ENCODE measurements at regions not wholly inside any gene's neighbourhood (a gene's known extent, or its start where the extent isn't known, plus 50 kb on each side); places are given as distances from the start of the nearest gene placed in this dataset.

DNA sequence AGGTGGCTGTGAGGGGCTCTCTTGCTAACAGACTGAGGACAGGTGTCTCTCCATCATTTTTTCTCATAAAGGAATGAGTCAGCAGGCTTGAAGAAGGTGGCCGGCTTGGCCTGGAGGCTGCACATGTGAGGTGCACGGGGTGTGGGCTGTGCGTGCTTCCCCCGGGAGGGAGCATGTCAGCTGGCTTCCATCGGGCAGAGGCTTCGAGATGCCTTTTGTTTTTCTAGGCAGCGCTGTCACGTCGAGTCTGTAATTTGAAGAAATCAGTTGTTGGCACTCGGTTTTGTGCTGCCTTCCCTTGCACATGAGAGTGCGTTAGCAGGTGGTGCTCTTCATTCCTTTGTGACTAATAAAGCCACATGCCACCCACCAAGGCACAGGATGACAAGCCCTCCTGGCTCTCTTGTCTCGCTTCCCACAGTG lies 89.7 kb downstream of the NPIPB11 start:
- ATAC-seq (ENCODE audit: low read depth) (no peak), DNase-seq (peak; percentile 21)
- POLR2A ChIA-PET (ENCODE audit: unreplicated experiment): no interaction called here
- Histone ChIP-seq H3K9ac (ENCODE audit: low read depth, low read length) (peak overlapping the region; percentile 12; the same call in 1 of the 2 replicates), H3K79me1 (ENCODE audit: low read depth in 1 of 2, low read length in 2 of 2) (peaks cover 0 to 12% of the 10 kb centered on the region in 2 experiments; a peak in 2 of 4 replicates), H2BK20ac (ENCODE audit: low read depth, low read length) (peak overlapping the region; percentile 79), H4K5ac (ENCODE audit: low read depth, low read length) (peak overlapping the region; percentile 91; the same call in 1 of the 2 replicates), H4K91ac (ENCODE audit: insufficient read depth, low read depth, low read length) (peak overlapping the region; percentile 93), H2BK5ac (ENCODE audit: low read depth, low read length, poor library complexity, severe bottlenecking) (no peak overlapping the region), H3K4ac (ENCODE audit: low read depth, low read length) (peak overlapping the region; percentile 96), H4K20me1 (ENCODE audit: insufficient read depth, low read length) (no peaks in the 10 kb centered on the region), H3K56ac (ENCODE audit: extremely low read depth, insufficient read depth, low read length) (no peak overlapping the region), H3K18ac (ENCODE audit: low read depth, low read length) (peak overlapping the region; percentile 58; the same call in 1 of the 2 replicates), H3K36me3 (ENCODE audit: control insufficient read depth, insufficient read depth, low read length) (peaks cover 1% of the 10 kb centered on the region; the same call in 1 of the 2 replicates), H2AK9ac (replicated peaks; ENCODE audit: low read depth, low read length, poor library complexity) (no peak overlapping the region), H3K4me1 (ENCODE audit: control insufficient read depth, insufficient read depth, low read length) (peaks cover 17% of the 10 kb centered on the region; the same call in 1 of the 2 replicates), H2BK120ac (ENCODE audit: low read depth, low read length) (peak overlapping the region; percentile 81), H2AFZ (replicated peaks; ENCODE audit: low read length, poor library complexity) (no peak overlapping the region), H3K23ac (ENCODE audit: low read depth, low read length) (peak overlapping the region; percentile 71; the same call in 1 of the 2 replicates), H3K4me2 (ENCODE audit: low read depth, low read length) (no peak overlapping the region), H2AK5ac (ENCODE audit: low read depth, low read length) (peak overlapping the region; percentile 100), H3K27ac (ENCODE audit: insufficient read depth, low read length) (peak overlapping the region; percentile 83), H3K9me3 (ENCODE audit: control insufficient read depth, insufficient read depth, low read length) (no peaks in the 10 kb centered on the region), H3K9me1 (ENCODE audit: insufficient read depth, low read length) (peaks cover 10% of the 10 kb centered on the region; the same call in 1 of the 2 replicates), H4K8ac (ENCODE audit: low read depth in 2 of 2, low read length in 2 of 2) (peak overlapping the region; percentile 57 to 83; a peak in 3 of 4 replicates), H2BK15ac (ENCODE audit: low read depth, low read length) (peak overlapping the region; percentile 96; the same call in 2 of the 3 replicates), H3K27me3 (ENCODE audit: control insufficient read depth, insufficient read depth, low read length) (no peaks in the 10 kb centered on the region), H3K14ac (replicated peaks; ENCODE audit: low read depth, low read length) (peak overlapping the region; percentile 93), H3K4me3 (ENCODE audit: insufficient read depth, low read depth, low read length) (no peak overlapping the region)
- WGBS, 2 experiments (ENCODE audit: extremely low coverage in 2 of 2, insufficient read length in 1 of 2): 58% methylated on average over 9 of the region's 12 CpGs; no CpG with 5 or more reads in 1 of the 2 experiments
- in situ Hi-C loops (cut with MboI; ENCODE audit: low sequenced_read_pairs): no loop called here
- no peak for TF ChIP-seq RAD21 (IDR thresholded peaks at IDR 0.05; ENCODE audit: low read length)
- TF ChIP-seq NFE2L2 (IDR thresholded peaks at IDR 0.05; ENCODE audit: low read depth, low read length): no peak
- TF ChIP-seq RFX5 (IDR thresholded peaks at IDR 0.05; ENCODE audit: low read depth, low read length): no peak
- no peak for TF ChIP-seq SMC3 (IDR thresholded peaks at IDR 0.05; ENCODE audit: low read depth, low read length)
- TF ChIP-seq POLR2A (IDR thresholded peaks at IDR 0.05; ENCODE audit: low read depth, low read length): no peak
- no peak for TF ChIP-seq CHD1 (IDR thresholded peaks at IDR 0.05; ENCODE audit: low read depth, low read length)
- TF ChIP-seq, protein P1, sequence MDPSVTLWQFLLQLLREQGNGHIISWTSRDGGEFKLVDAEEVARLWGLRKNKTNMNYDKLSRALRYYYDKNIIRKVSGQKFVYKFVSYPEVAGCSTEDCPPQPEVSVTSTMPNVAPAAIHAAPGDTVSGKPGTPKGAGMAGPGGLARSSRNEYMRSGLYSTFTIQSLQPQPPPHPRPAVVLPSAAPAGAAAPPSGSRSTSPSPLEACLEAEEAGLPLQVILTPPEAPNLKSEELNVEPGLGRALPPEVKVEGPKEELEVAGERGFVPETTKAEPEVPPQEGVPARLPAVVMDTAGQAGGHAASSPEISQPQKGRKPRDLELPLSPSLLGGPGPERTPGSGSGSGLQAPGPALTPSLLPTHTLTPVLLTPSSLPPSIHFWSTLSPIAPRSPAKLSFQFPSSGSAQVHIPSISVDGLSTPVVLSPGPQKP (IDR thresholded peaks at IDR 0.05; ENCODE audit: borderline replicate concordance, low read depth, low read length): no peak
- TF ChIP-seq BHLHE40 (IDR thresholded peaks at IDR 0.05; ENCODE audit: low read depth, low read length): no peak
- TF ChIP-seq CEBPB (IDR thresholded peaks at IDR 0.05; ENCODE audit: low read depth, low read length): no peak
- TF ChIP-seq MAZ (IDR thresholded peaks at IDR 0.05; ENCODE audit: borderline replicate concordance, low read depth, low read length): no peak
- TF ChIP-seq RCOR1 (IDR thresholded peaks at IDR 0.05; ENCODE audit: insufficient replicate concordance, low read length): no peak
- TF ChIP-seq FOS (IDR thresholded peaks at IDR 0.05; ENCODE audit: low read depth, low read length): no peak
- no peak for TF ChIP-seq MAFK (IDR thresholded peaks at IDR 0.05; ENCODE audit: low read depth, low read length)
- TF ChIP-seq, protein P2, sequence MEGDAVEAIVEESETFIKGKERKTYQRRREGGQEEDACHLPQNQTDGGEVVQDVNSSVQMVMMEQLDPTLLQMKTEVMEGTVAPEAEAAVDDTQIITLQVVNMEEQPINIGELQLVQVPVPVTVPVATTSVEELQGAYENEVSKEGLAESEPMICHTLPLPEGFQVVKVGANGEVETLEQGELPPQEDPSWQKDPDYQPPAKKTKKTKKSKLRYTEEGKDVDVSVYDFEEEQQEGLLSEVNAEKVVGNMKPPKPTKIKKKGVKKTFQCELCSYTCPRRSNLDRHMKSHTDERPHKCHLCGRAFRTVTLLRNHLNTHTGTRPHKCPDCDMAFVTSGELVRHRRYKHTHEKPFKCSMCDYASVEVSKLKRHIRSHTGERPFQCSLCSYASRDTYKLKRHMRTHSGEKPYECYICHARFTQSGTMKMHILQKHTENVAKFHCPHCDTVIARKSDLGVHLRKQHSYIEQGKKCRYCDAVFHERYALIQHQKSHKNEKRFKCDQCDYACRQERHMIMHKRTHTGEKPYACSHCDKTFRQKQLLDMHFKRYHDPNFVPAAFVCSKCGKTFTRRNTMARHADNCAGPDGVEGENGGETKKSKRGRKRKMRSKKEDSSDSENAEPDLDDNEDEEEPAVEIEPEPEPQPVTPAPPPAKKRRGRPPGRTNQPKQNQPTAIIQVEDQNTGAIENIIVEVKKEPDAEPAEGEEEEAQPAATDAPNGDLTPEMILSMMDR (conservative IDR thresholded peaks at IDR 0.05; ENCODE audit: low read depth, low read length): no peak
- TF ChIP-seq USF2 (IDR thresholded peaks at IDR 0.05; ENCODE audit: low read depth, low read length): no peak
- TF ChIP-seq MXI1 (IDR thresholded peaks at IDR 0.05; ENCODE audit: borderline replicate concordance, low read depth, low read length): no peak
- BruUV-seq (replicated peaks): no TSS peak
- CTCF ChIA-PET: no interaction called here
- dilution Hi-C loops (cut with HindIII; ENCODE audit: low sequenced_read_pairs, unreplicated experiment): no loop called here
- intact Hi-C loops (cut with micrococcal nuclease): no loop called here

Measured in IMR-90 (cell line).